ENCODE measurements at regions not wholly inside any gene's neighbourhood (a gene's known extent, or its start where the extent isn't known, plus 50 kb on each side); places are given as distances from the start of the nearest gene placed in this dataset.

- no peak for DNase-seq (ENCODE audit: low read depth in 2 of 2, low spot score in 1 of 2)
Measured at GRCh38 chr3:44018926-44019325, 222.8 kb upstream of the TOPAZ1 start.

GRCh38 chr3:44019736-44020135, 221.9 kb upstream of the TOPAZ1 start:
- no peak for DNase-seq (ENCODE audit: low read depth in 2 of 2, low spot score in 1 of 2)

- DNase-seq (ENCODE audit: low read depth in 2 of 2, low spot score in 1 of 2): no peak
Measured at GRCh38 chr3:44020143-44020542, 221.5 kb upstream of the TOPAZ1 start.

GRCh38 chr3:44021651-44022594, 219.8 kb upstream of the TOPAZ1 start:
- no peak for DNase-seq (ENCODE audit: low read depth in 2 of 2, low spot score in 1 of 2)

- DNase-seq (ENCODE audit: low read depth in 2 of 2, low spot score in 1 of 2): no peak
Measured at GRCh38 chr3:44023961-44024593, 217.6 kb upstream of the TOPAZ1 start.

GRCh38 chr3:44026220-44026865, 215.3 kb upstream of the TOPAZ1 start:
- no peak for DNase-seq (ENCODE audit: low read depth in 2 of 2, low spot score in 1 of 2)

- no peak for DNase-seq (ENCODE audit: low read depth in 2 of 2, low spot score in 1 of 2)
Measured at GRCh38 chr3:44029100-44029499, 212.6 kb upstream of the TOPAZ1 start.

- DNase-seq (ENCODE audit: low read depth in 2 of 2, low spot score in 1 of 2): no peak
Measured at GRCh38 chr3:44030285-44030684, 211.4 kb upstream of the TOPAZ1 start.

- DNase-seq (ENCODE audit: low read depth in 2 of 2, low spot score in 1 of 2): no peak
Measured at GRCh38 chr3:44030687-44031305, 210.9 kb upstream of the TOPAZ1 start.

GRCh38 chr3:44031387-44032380, 210.0 kb upstream of the TOPAZ1 start:
- no peak for DNase-seq (ENCODE audit: low read depth in 2 of 2, low spot score in 1 of 2)

GRCh38 chr3:44032487-44032886, 209.2 kb upstream of the TOPAZ1 start:
- DNase-seq (ENCODE audit: low read depth in 2 of 2, low spot score in 1 of 2): no peak

- no peak for DNase-seq (ENCODE audit: low read depth in 2 of 2, low spot score in 1 of 2)
Measured at GRCh38 chr3:44033123-44033522, 208.6 kb upstream of the TOPAZ1 start.

GRCh38 chr3:44036850-44037249, 204.8 kb upstream of the TOPAZ1 start:
- DNase-seq (ENCODE audit: low read depth in 2 of 2, low spot score in 1 of 2): no peak

- DNase-seq (ENCODE audit: low read depth in 2 of 2, low spot score in 1 of 2): no peak
Measured at GRCh38 chr3:44039006-44039405, 202.7 kb upstream of the TOPAZ1 start.

- no peak for DNase-seq (ENCODE audit: low read depth in 2 of 2, low spot score in 1 of 2)
Measured at GRCh38 chr3:44041726-44042125, 200.0 kb upstream of the TOPAZ1 start.

GRCh38 chr3:44042772-44043171, 198.9 kb upstream of the TOPAZ1 start:
- DNase-seq (ENCODE audit: low read depth in 2 of 2, low spot score in 1 of 2): no peak

- no peak for DNase-seq (ENCODE audit: low read depth in 2 of 2, low spot score in 1 of 2)
Measured at GRCh38 chr3:44045476-44046275, 196.0 kb upstream of the TOPAZ1 start.

- DNase-seq (ENCODE audit: low read depth in 2 of 2, low spot score in 1 of 2): no peak
Measured at GRCh38 chr3:44047796-44048195, 193.9 kb upstream of the TOPAZ1 start.

- DNase-seq (ENCODE audit: low read depth in 2 of 2, low spot score in 1 of 2): no peak
Measured at GRCh38 chr3:44048196-44048924, 193.3 kb upstream of the TOPAZ1 start.

Measured in stimulated activated CD8-positive, alpha-beta memory T cell treated with anti-CD3 and anti-CD28 coated beads, Interleukin-4, amount 100 ng/mL, for 4 hours (primary cell).